ENCODE measurements at regions not wholly inside any gene's neighbourhood (a gene's known extent, or its start where the extent isn't known, plus 50 kb on each side); places are given as distances from the start of the nearest gene placed in this dataset.

GRCh38 chr2:235286622-235287374 lies 207.0 kb upstream of the AGAP1 start:
- no peak for TF ChIP-seq EZH2 (IDR thresholded peaks at IDR 0.05; ENCODE audit: borderline replicate concordance, low read depth, low read length, severe bottlenecking)
- no peak for TF ChIP-seq POLR2A (IDR thresholded peaks at IDR 0.05; ENCODE audit: low read depth, low read length)
- no peak for TF ChIP-seq MYC (IDR thresholded peaks at IDR 0.05; ENCODE audit: low read depth, low read length)
- no peak for TF ChIP-seq MAX (IDR thresholded peaks at IDR 0.05; ENCODE audit: insufficient read depth, insufficient read length)
- no peak for TF ChIP-seq FOS (IDR thresholded peaks at IDR 0.05; ENCODE audit: borderline replicate concordance, insufficient read depth, low read length)
- no peak for TF ChIP-seq GATA2 (IDR thresholded peaks at IDR 0.05; ENCODE audit: insufficient read depth, insufficient read length, low read depth, low read length)
- TF ChIP-seq CTCF (IDR thresholded peaks at IDR 0.05; ENCODE audit: extremely low read depth in 1 of 2, insufficient read depth in 1 of 2, low read depth in 1 of 2, low read length in 2 of 2), result no peak
- TF ChIP-seq POLR2AphosphoS5 (IDR thresholded peaks at IDR 0.05; ENCODE audit: insufficient read depth, low read depth, low read length), result no peak
- no peak for TF ChIP-seq JUN (IDR thresholded peaks at IDR 0.05; ENCODE audit: borderline replicate concordance, insufficient read depth, insufficient read length, low read depth)
- H3K79me2 ChIP-seq (ENCODE audit: control insufficient read depth, insufficient read depth, low read length), result no peaks in the 10 kb centered on the region
- dilution Hi-C loops (cut with MboI; ENCODE audit: extremely low pct_ligation_motif_present, low sequenced_read_pairs), result no loop called here
- no peak overlapping the region for H3K4me3 ChIP-seq (replicated peaks in 1 of 3; ENCODE audit: insufficient read depth in 1 of 3, low read depth in 1 of 3, low read length in 3 of 3)
- H3K9me1 ChIP-seq (replicated peaks; ENCODE audit: control insufficient read depth, extremely low read depth, insufficient read depth, low read length), result no peaks in the 10 kb centered on the region
- ChIA-PET CTCF (interaction anchor here (1.1 kb wide), 1 partner anchor 19 kb away, joined by 3 read pairs; no protein-coding TSS in a partner anchor), POLR2A (no interaction called here)
- intact Hi-C loops (cut with micrococcal nuclease), result no loop called here
- no TSS peak for BruUV-seq (replicated peaks)
- H3K9me3 ChIP-seq (replicated peaks; ENCODE audit: control insufficient read depth, insufficient read depth, low read length), result no peaks in the 10 kb centered on the region
- H3K36me3 ChIP-seq (ENCODE audit: control insufficient read depth in 2 of 2, extremely low read depth in 1 of 2, insufficient read depth in 2 of 2, low read length in 2 of 2), result no peaks in the 10 kb centered on the region
- H3K4me1 ChIP-seq (ENCODE audit: control insufficient read depth, extremely low read depth, insufficient read depth, low read length), result no peaks in the 10 kb centered on the region
- DNase-seq (ENCODE audit: low read depth, low spot score), result no peak
- no peak overlapping the region for H3K9ac ChIP-seq (replicated peaks; ENCODE audit: extremely low read depth, insufficient read depth, low read length)
- H3K27ac ChIP-seq (ENCODE audit: insufficient read depth, low read depth, low read length), result no peak overlapping the region
- no peak overlapping the region for H2AFZ ChIP-seq (ENCODE audit: low read depth, low read length)
- no peaks in the 10 kb centered on the region for H4K20me1 ChIP-seq (replicated peaks; ENCODE audit: control insufficient read depth, extremely low read depth, insufficient read depth, low read length)
- no peak overlapping the region for H3K4me2 ChIP-seq (ENCODE audit: insufficient read depth, low read length)
- no peaks in the 10 kb centered on the region for H3K27me3 ChIP-seq (ENCODE audit: control insufficient read depth in 2 of 2, insufficient read depth in 2 of 2, low read length in 2 of 2)
- FAIRE-seq, result no peak
